CD14-positive monocyte (primary cell): ENCODE measurements at regions not wholly inside any gene's neighbourhood (a gene's known extent, or its start where the extent isn't known, plus 50 kb on each side); places are given as distances from the start of the nearest gene placed in this dataset.

Experiments used
- DNase-seq, 3 donors: peaks; one replicate each; pipeline ENCODE4 v3.0.0-alpha.2; 2011 to 2022
- H2AFZ ChIP-seq: 2 replicates; pipeline ENCODE4 v1.6.0; 2012; ENCODE audit warnings: mild to moderate bottlenecking, low read depth, low read length, inconsistent platforms; ENCODE audit not compliant: insufficient read depth, poor library complexity, severe bottlenecking
- H3K27ac ChIP-seq, 2 donors: 1 replicate in 1 of 2; 2 replicates in 1 of 2; pipeline ENCODE4 v1.5.1; 2012 to 2013; ENCODE audit warnings: low read length in 2 of 2, control low read depth in 1 of 2, inconsistent platforms in 1 of 2, low read depth in 1 of 2, mild to moderate bottlenecking in 1 of 2
- H3K27me3 ChIP-seq, 2 donors: one replicate each; pipeline versions ENCODE4 v1.6.0 to v1.6.1; 2011 to 2013; ENCODE audit warnings: low read length in 2 of 2; ENCODE audit not compliant: control insufficient read depth in 2 of 2, insufficient read depth in 2 of 2
- H3K36me3 ChIP-seq, 2 donors: replicated peaks in 1 of 2; 1 replicate in 1 of 2; 2 replicates in 1 of 2; pipeline versions ENCODE4 v1.5.1 to v1.6.1; 2012 to 2013; ENCODE audit warnings: low read length in 2 of 2, control low read depth in 1 of 2, inconsistent platforms in 1 of 2, mild to moderate bottlenecking in 1 of 2; ENCODE audit not compliant: insufficient read depth in 2 of 2, control insufficient read depth in 1 of 2
- H3K4me1 ChIP-seq, 2 donors: 1 replicate in 1 of 2; 2 replicates in 1 of 2; pipeline versions ENCODE4 v1.5.1 to v1.6.1; 2012 to 2013; ENCODE audit warnings: low read length in 2 of 2, control low read depth in 1 of 2, inconsistent platforms in 1 of 2, mild to moderate bottlenecking in 1 of 2, moderate library complexity in 1 of 2; ENCODE audit not compliant: insufficient read depth in 2 of 2, control insufficient read depth in 1 of 2
- H3K4me2 ChIP-seq: replicated peaks from 2 replicates; pipeline ENCODE3; 2012; ENCODE audit warnings: low read length, moderate library complexity, mild to moderate bottlenecking; ENCODE audit not compliant: poor library complexity, severe bottlenecking; ENCODE audit errors: extremely low read depth
- H3K4me3 ChIP-seq, 3 experiments: fragments of 200-600 bp in 1 of 3; sonication (generic) in 1 of 3; replicated peaks in 1 of 3; 1 replicate in 2 of 3; 2 replicates in 1 of 3; pipeline ENCODE4 v1.5.1; 2011 to 2013; ENCODE audit warnings: low read length in 3 of 3, mild to moderate bottlenecking in 3 of 3, control low read depth in 2 of 3, low read depth in 2 of 3, inconsistent platforms in 1 of 3, moderate library complexity in 1 of 3
- H3K79me2 ChIP-seq: 2 replicates; pipeline ENCODE4 v1.6.0; 2012; ENCODE audit warnings: mild to moderate bottlenecking, control low read depth, inconsistent platforms, low read length, moderate library complexity; ENCODE audit not compliant: insufficient read depth
- H3K9ac ChIP-seq: 2 replicates; pipeline ENCODE4 v1.6.0; 2017; ENCODE audit warnings: low read length, mild to moderate bottlenecking; ENCODE audit not compliant: insufficient read depth, poor library complexity, severe bottlenecking
- H3K9me3 ChIP-seq, 2 donors: replicated peaks in 1 of 2; 1 replicate in 1 of 2; 2 replicates in 1 of 2; pipeline versions ENCODE4 v1.5.1 to v1.6.1; 2012 to 2013; ENCODE audit warnings: low read length in 2 of 2, control low read depth in 1 of 2; ENCODE audit not compliant: control insufficient read depth in 1 of 2, insufficient read depth in 1 of 2
- H4K20me1 ChIP-seq: 2 replicates; pipeline ENCODE4 v1.6.0; 2012; ENCODE audit warnings: mild to moderate bottlenecking, low read length, control low read depth, moderate library complexity; ENCODE audit not compliant: insufficient read depth
- H3K27ac Mint-ChIP-seq, 7 donors: one replicate each; pipeline ENCODE4 v1.8.0; 2020; ENCODE audit warnings: mild to moderate bottlenecking in 7 of 7, mixed read lengths in 7 of 7, moderate library complexity in 6 of 7, inconsistent platforms in 2 of 7
- H3K27me3 Mint-ChIP-seq, 3 donors: one replicate each; pipeline ENCODE4 v1.8.0; 2021 to 2022; ENCODE audit warnings: low read depth in 3 of 3, mild to moderate bottlenecking in 3 of 3, mixed read lengths in 3 of 3, moderate library complexity in 3 of 3, inconsistent platforms in 1 of 3
- H3K36me3 Mint-ChIP-seq, 2 donors: one replicate each; pipeline ENCODE4 v1.8.0; 2020; ENCODE audit warnings: mixed read lengths in 2 of 2, inconsistent platforms in 1 of 2, mild to moderate bottlenecking in 1 of 2
- H3K4me1 Mint-ChIP-seq: one replicate; pipeline ENCODE4 v1.8.0; 2020; ENCODE audit warnings: mild to moderate bottlenecking, mixed read lengths
- H3K4me3 Mint-ChIP-seq, 2 donors: one replicate each; pipeline ENCODE4 v1.8.0; 2020; ENCODE audit warnings: mild to moderate bottlenecking in 2 of 2, mixed read lengths in 2 of 2, moderate library complexity in 1 of 2
- H3K9me3 Mint-ChIP-seq, 7 donors: one replicate each; pipeline ENCODE4 v1.8.0; 2020 to 2022; ENCODE audit warnings: mixed read lengths in 7 of 7, mild to moderate bottlenecking in 6 of 7, moderate library complexity in 6 of 7, inconsistent platforms in 2 of 7
- CTCF ChIP-seq: fragments of 200-600 bp; IDR thresholded peaks from one replicate; pipeline ENCODE4 v1.8.0; 2022; ENCODE audit warnings: antibody characterized with exemption, mild to moderate bottlenecking
- WGBS: methylation state at CpG from one replicate; pipeline ENCODE4 v1.1.5; 2013; ENCODE audit warnings: missing lambda C conversion rate; ENCODE audit not compliant: insufficient coverage; 5-methylcytosine and 5-hydroxymethylcytosine counted together
- intact Hi-C, 2 donors: fragments of 100-400 bp; cut with micrococcal nuclease; formaldehyde crosslinking; loops; one replicate each; pipeline versions ENCODE4 v1.15.0 to v1.15.1; 2023

GRCh38 chr11:92857407-92857806 is 112.0 kb upstream of the MTNR1B start:
- Histone ChIP-seq H3K9ac (no peak overlapping the region), H3K27me3 (no peaks in the 10 kb centered on the region), H3K9me3 (peaks cover 0 to 5% of the 10 kb centered on the region in 2 donors), H3K4me1 (no peaks in the 10 kb centered on the region), H3K79me2 (no peaks in the 10 kb centered on the region), H4K20me1 (no peaks in the 10 kb centered on the region), H2AFZ (no peak overlapping the region), H3K36me3 (no peaks in the 10 kb centered on the region), H3K4me2 (no peak overlapping the region), H3K4me3 (no peak overlapping the region), H3K27ac (no peak overlapping the region)
- DNase-seq = no peak
- H3K4me1 Mint-ChIP-seq = no peaks in the 10 kb centered on the region
- H3K36me3 Mint-ChIP-seq = no peaks in the 10 kb centered on the region
- no peak for TF ChIP-seq CTCF
- H3K9me3 Mint-ChIP-seq = peaks cover 0 to 2% (median 0%) of the 10 kb centered on the region in 7 donors
- H3K4me3 Mint-ChIP-seq = no peak overlapping the region
- intact Hi-C loops = no loop called here
- H3K27me3 Mint-ChIP-seq = no peaks in the 10 kb centered on the region
- WGBS = 80% methylated on average over 1 of the region's 2 CpGs
- no peak overlapping the region for H3K27ac Mint-ChIP-seq

DNA sequence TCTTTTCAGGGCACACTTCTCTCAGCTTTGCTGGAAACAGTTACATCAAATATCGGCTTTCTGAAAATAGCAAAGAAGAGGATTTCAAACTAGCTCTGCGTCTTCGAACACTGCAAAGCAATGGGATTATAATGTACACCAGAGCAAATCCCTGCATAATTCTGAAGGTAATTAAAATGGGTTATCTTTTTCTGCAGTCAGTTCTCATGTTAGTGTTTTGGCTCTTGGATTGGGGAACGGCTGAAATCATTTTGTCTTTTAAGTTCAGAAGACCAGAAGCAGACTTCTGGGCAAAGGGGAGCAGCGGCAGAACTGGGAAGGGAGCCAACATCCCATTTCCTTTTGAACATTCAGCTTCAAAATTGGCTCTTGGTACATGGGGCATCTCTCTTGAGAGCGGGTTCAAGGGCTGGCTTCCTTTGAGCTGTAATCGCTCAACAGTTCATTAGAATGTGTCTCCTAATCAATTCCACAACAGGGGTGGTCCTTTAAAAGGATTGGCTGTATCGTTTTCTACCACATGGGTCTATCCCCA is 110.2 kb upstream of the MTNR1B start:
- Histone ChIP-seq H3K36me3 (no peaks in the 10 kb centered on the region), H3K9me3 (no peaks in the 10 kb centered on the region), H3K79me2 (no peaks in the 10 kb centered on the region), H3K9ac (no peak overlapping the region), H3K27me3 (no peaks in the 10 kb centered on the region), H4K20me1 (no peaks in the 10 kb centered on the region), H3K4me2 (no peak overlapping the region), H3K4me3 (no peak overlapping the region), H2AFZ (no peak overlapping the region), H3K27ac (no peak overlapping the region), H3K4me1 (no peaks in the 10 kb centered on the region)
- H3K4me3 Mint-ChIP-seq = no peak overlapping the region
- intact Hi-C loops = no loop called here
- no peak overlapping the region for H3K27ac Mint-ChIP-seq
- H3K4me1 Mint-ChIP-seq = no peaks in the 10 kb centered on the region
- 71% methylated on average over 4 of the region's 8 CpGs for WGBS
- TF ChIP-seq CTCF = no peak
- H3K9me3 Mint-ChIP-seq = peaks cover 0 to under 1% (median 0%) of the 10 kb centered on the region in 7 donors
- H3K36me3 Mint-ChIP-seq = no peaks in the 10 kb centered on the region
- DNase-seq = no peak
- H3K27me3 Mint-ChIP-seq = no peaks in the 10 kb centered on the region
